ENCODE measurements at regions not wholly inside any gene's neighbourhood (a gene's known extent, or its start where the extent isn't known, plus 50 kb on each side); places are given as distances from the start of the nearest gene placed in this dataset.

- H3K4me1 ChIP-seq, result no peaks in the 10 kb centered on the region
- no peak overlapping the region for H3K4me3 ChIP-seq
- H3K27me3 ChIP-seq (ENCODE audit: low read depth), result no peaks in the 10 kb centered on the region
- no peaks in the 10 kb centered on the region for H3K36me3 ChIP-seq (replicated peaks)
- DNase-seq (ENCODE audit: low spot score in 2 of 2), result no peak
- in situ Hi-C loops (cut with MboI; ENCODE audit: low sequenced_read_pairs), result no loop called here
- no peaks in the 10 kb centered on the region for H3K9me3 ChIP-seq
Measured at GRCh38 chr21:31538816-31539215, 120.7 kb upstream of the SOD1 start.

DNA sequence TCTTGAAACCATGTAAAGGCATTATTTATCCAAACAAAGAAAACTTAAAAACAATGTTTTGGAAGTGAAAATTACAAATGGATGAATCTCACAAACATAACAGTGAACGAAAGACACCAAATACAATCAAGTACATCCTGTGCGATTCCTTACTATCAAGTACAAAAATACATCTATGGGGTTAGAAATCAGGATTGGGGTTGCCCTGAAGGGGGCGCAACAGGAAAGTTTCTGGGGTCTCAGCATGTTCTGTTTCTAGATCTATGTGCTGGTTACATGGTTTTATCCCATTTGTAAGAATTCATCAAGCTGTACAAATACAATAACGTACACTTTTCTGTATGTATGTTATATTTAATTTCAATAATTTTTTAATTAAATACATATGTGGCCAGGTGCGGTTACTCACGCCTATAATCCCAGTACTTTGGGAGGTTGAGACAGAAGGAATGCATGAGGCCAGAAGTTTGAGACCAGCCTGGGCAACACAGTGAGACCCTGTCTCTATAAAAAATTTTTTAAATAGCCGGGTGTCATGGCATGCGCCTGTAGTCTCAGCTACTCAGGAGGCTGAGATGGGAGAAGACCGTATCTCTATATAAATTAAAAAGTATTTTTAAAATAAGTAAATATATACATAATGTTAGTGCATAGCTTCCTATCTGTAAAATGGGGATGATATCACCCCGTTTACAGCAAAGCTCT, 121.5 kb upstream of the SOD1 start:
- H3K4me1 ChIP-seq, result no peaks in the 10 kb centered on the region
- in situ Hi-C loops (cut with MboI; ENCODE audit: low sequenced_read_pairs), result no loop called here
- H3K4me3 ChIP-seq, result no peak overlapping the region
- no peaks in the 10 kb centered on the region for H3K36me3 ChIP-seq (replicated peaks)
- DNase-seq (ENCODE audit: low spot score in 2 of 2), result peak in 1 of 2 experiments; percentile 39
- no peaks in the 10 kb centered on the region for H3K9me3 ChIP-seq
- no peaks in the 10 kb centered on the region for H3K27me3 ChIP-seq (ENCODE audit: low read depth)

GRCh38 chr21:31536138-31536537, 123.4 kb upstream of the SOD1 start:
- in situ Hi-C loops (cut with MboI; ENCODE audit: low sequenced_read_pairs), result no loop called here
- no peak overlapping the region for H3K4me3 ChIP-seq
- H3K4me1 ChIP-seq, result no peaks in the 10 kb centered on the region
- H3K27me3 ChIP-seq (ENCODE audit: low read depth), result no peaks in the 10 kb centered on the region
- no peaks in the 10 kb centered on the region for H3K36me3 ChIP-seq (replicated peaks)
- DNase-seq (ENCODE audit: low spot score in 2 of 2), result no peak
- no peaks in the 10 kb centered on the region for H3K9me3 ChIP-seq

GRCh38 chr21:31531967-31532366, 127.5 kb upstream of the SOD1 start:
- Histone ChIP-seq H3K27me3 (ENCODE audit: low read depth) (no peaks in the 10 kb centered on the region), H3K4me1 (no peaks in the 10 kb centered on the region), H3K4me3 (no peak overlapping the region), H3K9me3 (no peaks in the 10 kb centered on the region), H3K36me3 (replicated peaks) (no peaks in the 10 kb centered on the region)
- in situ Hi-C loops (cut with MboI; ENCODE audit: low sequenced_read_pairs), result no loop called here
- DNase-seq (ENCODE audit: low spot score in 2 of 2), result no peak

DNA sequence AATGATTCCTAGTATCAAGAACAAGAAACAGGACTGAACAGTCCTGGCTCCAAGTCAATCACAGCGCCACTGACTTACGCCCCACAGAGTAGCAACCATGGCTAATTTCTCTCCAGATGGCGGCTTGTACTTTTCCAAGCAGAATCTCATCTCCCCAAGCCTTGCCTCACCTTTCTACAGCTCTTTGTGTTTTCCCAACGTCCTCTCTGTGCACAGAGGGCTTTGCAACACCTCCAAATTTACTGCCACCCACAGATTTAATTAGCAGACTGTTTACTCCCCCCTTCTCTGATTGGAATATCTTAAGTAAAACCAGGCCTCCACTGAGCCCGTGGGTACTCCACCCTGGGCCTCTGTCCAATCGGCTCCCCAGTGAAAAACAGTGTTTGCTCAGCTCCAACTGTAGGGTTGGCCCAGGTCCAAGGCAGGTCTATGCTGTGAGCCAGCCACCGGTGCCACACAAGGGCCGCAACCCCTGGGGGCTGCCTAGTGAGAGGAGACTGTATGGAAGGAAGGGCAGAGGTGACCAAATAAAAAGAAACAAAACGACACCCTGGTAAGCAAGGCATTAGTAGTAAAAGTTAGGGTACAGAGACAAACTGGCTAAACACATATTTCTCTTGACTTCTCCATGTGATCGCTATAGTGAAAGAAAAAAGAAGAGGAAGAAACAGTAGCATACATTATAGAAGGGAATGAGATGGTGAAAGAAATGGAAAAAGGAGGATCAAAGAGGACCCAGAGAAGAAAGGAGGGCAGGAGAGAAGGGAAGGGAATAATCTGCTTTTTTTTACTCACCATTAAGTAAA, 128.4 kb upstream of the SOD1 start:
- Histone ChIP-seq H3K4me1 (no peaks in the 10 kb centered on the region), H3K27me3 (ENCODE audit: low read depth) (no peaks in the 10 kb centered on the region), H3K4me3 (no peak overlapping the region), H3K9me3 (no peaks in the 10 kb centered on the region), H3K36me3 (replicated peaks) (no peaks in the 10 kb centered on the region)
- in situ Hi-C loops (cut with MboI; ENCODE audit: low sequenced_read_pairs), result no loop called here
- DNase-seq (ENCODE audit: low spot score in 2 of 2), result no peak

DNA sequence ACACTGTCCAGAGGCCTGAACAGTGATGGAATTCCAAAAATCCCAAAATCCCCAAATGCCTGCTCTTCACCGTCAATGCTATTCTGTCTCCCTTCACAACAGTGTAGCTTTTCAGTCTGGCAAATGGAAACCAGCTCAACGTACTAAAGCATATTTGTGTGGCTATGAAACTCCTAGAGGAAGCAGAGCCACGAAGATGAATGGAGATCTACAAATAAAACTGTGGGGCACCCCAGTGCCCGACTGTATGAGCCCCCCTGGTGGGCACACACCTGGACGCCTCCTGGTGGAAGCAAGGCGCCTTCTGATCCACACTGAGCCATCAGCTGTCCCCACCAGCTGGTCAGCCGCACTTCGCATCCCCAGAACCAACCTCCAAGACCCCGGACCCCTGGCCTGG, 129.1 kb upstream of the SOD1 start:
- H3K9me3 ChIP-seq, result no peaks in the 10 kb centered on the region
- no peaks in the 10 kb centered on the region for H3K36me3 ChIP-seq (replicated peaks)
- H3K4me1 ChIP-seq, result no peaks in the 10 kb centered on the region
- in situ Hi-C loops (cut with MboI; ENCODE audit: low sequenced_read_pairs), result no loop called here
- H3K4me3 ChIP-seq, result no peak overlapping the region
- H3K27me3 ChIP-seq (ENCODE audit: low read depth), result no peaks in the 10 kb centered on the region
- DNase-seq (ENCODE audit: low spot score in 2 of 2), result no peak

GRCh38 chr21:31529406-31529805, 130.1 kb upstream of the SOD1 start:
- Histone ChIP-seq H3K4me3 (no peak overlapping the region), H3K4me1 (no peaks in the 10 kb centered on the region), H3K9me3 (no peaks in the 10 kb centered on the region), H3K27me3 (ENCODE audit: low read depth) (no peaks in the 10 kb centered on the region), H3K36me3 (replicated peaks) (no peaks in the 10 kb centered on the region)
- no peak for DNase-seq (ENCODE audit: low spot score in 2 of 2)
- in situ Hi-C loops (cut with MboI; ENCODE audit: low sequenced_read_pairs), result no loop called here

DNA sequence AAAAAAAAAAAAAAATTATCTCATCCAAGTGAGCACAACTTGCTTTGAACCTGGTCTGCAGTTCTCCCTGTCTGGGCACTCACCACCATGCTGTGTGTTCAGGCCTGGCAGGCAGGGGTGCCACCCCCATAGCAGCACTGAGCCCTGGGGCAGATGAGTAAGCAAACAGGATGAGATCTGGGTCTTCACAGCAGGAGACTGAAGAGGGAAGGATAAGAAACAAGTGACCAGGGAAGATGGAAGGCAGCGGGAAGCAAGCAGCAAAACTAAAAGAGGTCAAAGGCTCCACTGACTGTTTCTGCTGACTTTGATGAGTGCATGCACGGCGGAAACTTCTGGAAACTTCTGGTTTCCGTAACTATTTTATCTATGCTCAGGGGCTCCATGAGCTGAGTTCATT, 133.5 kb upstream of the SOD1 start:
- Histone ChIP-seq H3K4me3 (no peak overlapping the region), H3K4me1 (no peaks in the 10 kb centered on the region), H3K36me3 (replicated peaks) (no peaks in the 10 kb centered on the region), H3K9me3 (no peaks in the 10 kb centered on the region), H3K27me3 (ENCODE audit: low read depth) (no peaks in the 10 kb centered on the region)
- no peak for DNase-seq (ENCODE audit: low spot score in 2 of 2)
- in situ Hi-C loops (cut with MboI; ENCODE audit: low sequenced_read_pairs), result no loop called here

DNA sequence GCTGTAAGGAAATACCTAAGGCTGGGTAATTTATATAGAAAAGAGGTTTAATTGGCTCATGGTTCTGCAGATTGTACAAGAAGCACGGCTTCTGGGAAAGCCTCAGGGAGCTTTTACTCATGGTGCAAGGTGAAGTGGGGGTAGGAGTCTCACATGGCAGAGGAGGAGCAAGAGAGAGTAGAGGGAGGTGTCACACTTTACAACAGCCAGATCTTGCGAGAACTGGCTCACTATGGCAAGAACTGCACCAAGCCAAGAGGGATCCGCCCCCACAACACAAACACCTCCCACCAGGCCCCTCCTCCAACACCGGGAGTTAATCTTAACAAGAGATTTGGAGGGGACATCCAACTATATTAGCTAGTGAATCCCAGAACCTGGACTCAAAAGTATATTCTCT, 135.4 kb upstream of the SOD1 start:
- in situ Hi-C loops (cut with MboI; ENCODE audit: low sequenced_read_pairs), result no loop called here
- H3K36me3 ChIP-seq (replicated peaks), result no peaks in the 10 kb centered on the region
- H3K27me3 ChIP-seq (ENCODE audit: low read depth), result no peaks in the 10 kb centered on the region
- no peak overlapping the region for H3K4me3 ChIP-seq
- no peaks in the 10 kb centered on the region for H3K9me3 ChIP-seq
- no peaks in the 10 kb centered on the region for H3K4me1 ChIP-seq
- DNase-seq (ENCODE audit: low spot score in 2 of 2), result peak in 1 of 2 experiments; percentile 22

GRCh38 chr21:31521515-31521914, 138.0 kb upstream of the SOD1 start:
- in situ Hi-C loops (cut with MboI; ENCODE audit: low sequenced_read_pairs), result no loop called here
- no peak overlapping the region for H3K4me3 ChIP-seq
- no peaks in the 10 kb centered on the region for H3K4me1 ChIP-seq
- no peak for DNase-seq (ENCODE audit: low spot score in 2 of 2)
- H3K27me3 ChIP-seq (ENCODE audit: low read depth), result no peaks in the 10 kb centered on the region
- no peaks in the 10 kb centered on the region for H3K9me3 ChIP-seq
- no peaks in the 10 kb centered on the region for H3K36me3 ChIP-seq (replicated peaks)

GRCh38 chr21:31520561-31521098, 138.9 kb upstream of the SOD1 start:
- in situ Hi-C loops (cut with MboI; ENCODE audit: low sequenced_read_pairs), result no loop called here
- Histone ChIP-seq H3K4me1 (no peaks in the 10 kb centered on the region), H3K9me3 (no peaks in the 10 kb centered on the region), H3K27me3 (ENCODE audit: low read depth) (no peaks in the 10 kb centered on the region), H3K36me3 (replicated peaks) (no peaks in the 10 kb centered on the region), H3K4me3 (no peak overlapping the region)
- no peak for DNase-seq (ENCODE audit: low spot score in 2 of 2)

- no peaks in the 10 kb centered on the region for H3K4me1 ChIP-seq
- DNase-seq (ENCODE audit: low spot score in 2 of 2), result no peak
- H3K9me3 ChIP-seq, result no peaks in the 10 kb centered on the region
Measured at GRCh38 chr21:31518580-31518979, 140.9 kb upstream of the SOD1 start.

DNA sequence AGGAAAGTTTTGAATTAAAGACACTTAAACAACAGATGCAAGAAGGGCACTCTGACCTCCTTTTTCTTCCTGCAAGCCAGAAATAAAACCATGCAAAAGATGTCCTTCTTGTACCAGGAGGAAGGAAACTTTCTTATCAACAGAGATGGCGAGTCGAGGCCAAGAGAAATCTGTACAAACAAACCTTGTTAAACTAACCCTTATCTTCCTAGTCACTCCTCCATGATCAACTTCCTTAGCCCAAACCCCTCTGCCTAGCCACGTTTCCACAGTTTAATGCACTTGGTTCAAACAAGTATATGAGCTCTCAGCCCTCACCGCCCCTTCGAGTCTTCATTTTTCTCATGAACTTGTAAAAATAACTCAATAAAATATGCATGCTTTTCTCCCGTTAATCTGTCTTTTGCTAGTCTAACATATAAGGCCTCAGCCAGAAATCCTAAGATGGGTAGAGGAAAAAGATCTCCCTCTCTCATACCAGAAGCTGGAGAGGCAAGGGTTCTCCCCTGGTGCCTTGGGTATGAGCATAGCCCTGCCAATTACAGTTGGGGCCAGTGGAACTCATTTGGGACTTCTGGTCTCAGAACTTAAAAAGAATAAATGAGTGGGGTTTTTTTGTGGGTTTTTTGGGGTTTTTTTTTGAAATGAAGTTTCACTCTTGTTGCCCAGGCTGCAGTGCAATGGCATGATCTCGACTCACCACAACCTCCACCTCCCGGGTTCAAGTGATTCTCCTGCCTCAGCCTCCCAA, 141.7 kb upstream of the SOD1 start:
- H3K27me3 ChIP-seq (ENCODE audit: low read depth), result no peaks in the 10 kb centered on the region

More at GRCh38 chr21:31518580-31518979, 140.9 kb upstream of the SOD1 start:
- H3K4me3 ChIP-seq, result no peak overlapping the region
- in situ Hi-C loops (cut with MboI; ENCODE audit: low sequenced_read_pairs), result no loop called here
- H3K27me3 ChIP-seq (ENCODE audit: low read depth), result no peaks in the 10 kb centered on the region
- H3K36me3 ChIP-seq (replicated peaks), result no peaks in the 10 kb centered on the region

GRCh38 chr21:31515253-31515652, 144.2 kb upstream of the SOD1 start:
- H3K27me3 ChIP-seq (ENCODE audit: low read depth), result no peaks in the 10 kb centered on the region
- DNase-seq (ENCODE audit: low spot score in 2 of 2), result no peak
- in situ Hi-C loops (cut with MboI; ENCODE audit: low sequenced_read_pairs), result no loop called here
- H3K4me3 ChIP-seq, result no peak overlapping the region
- no peaks in the 10 kb centered on the region for H3K4me1 ChIP-seq
- no peaks in the 10 kb centered on the region for H3K36me3 ChIP-seq (replicated peaks)
- H3K9me3 ChIP-seq, result no peaks in the 10 kb centered on the region

More for the DNA sequence above, 141.7 kb upstream of the SOD1 start:
- in situ Hi-C loops (cut with MboI; ENCODE audit: low sequenced_read_pairs), result no loop called here
- Histone ChIP-seq H3K9me3 (no peaks in the 10 kb centered on the region), H3K4me3 (no peak overlapping the region), H3K36me3 (replicated peaks) (no peaks in the 10 kb centered on the region), H3K4me1 (no peaks in the 10 kb centered on the region)
- no peak for DNase-seq (ENCODE audit: low spot score in 2 of 2)
